Cardiac septum (tissue), 1 donor: ENCODE measurements at regions not wholly inside any gene's neighbourhood (a gene's known extent, or its start where the extent isn't known, plus 50 kb on each side); places are given as distances from the start of the nearest gene placed in this dataset.
"Not testable (repeated sequence)": the region's sequence is repeated elsewhere in the genome, so short reads cannot be mapped to it uniquely, and the experiment has no call there.

Experiments used
- DNase-seq: peaks from one replicate; pipeline ENCODE4 v3.0.0-alpha.2; 2020; ENCODE audit warnings: low spot score
- intact Hi-C: fragments of 100-400 bp; cut with DNase I; formaldehyde crosslinking; loops from one replicate; pipeline ENCODE4 v1.14.0; 2022
- donor health status: DM: no; HTN: no; CAD: no.

- DNase-seq: no peak
- intact Hi-C loops: no loop called here
Measured at GRCh38 chr4:53840643-53841042, 223.8 kb downstream of the CHIC2 start.

DNA sequence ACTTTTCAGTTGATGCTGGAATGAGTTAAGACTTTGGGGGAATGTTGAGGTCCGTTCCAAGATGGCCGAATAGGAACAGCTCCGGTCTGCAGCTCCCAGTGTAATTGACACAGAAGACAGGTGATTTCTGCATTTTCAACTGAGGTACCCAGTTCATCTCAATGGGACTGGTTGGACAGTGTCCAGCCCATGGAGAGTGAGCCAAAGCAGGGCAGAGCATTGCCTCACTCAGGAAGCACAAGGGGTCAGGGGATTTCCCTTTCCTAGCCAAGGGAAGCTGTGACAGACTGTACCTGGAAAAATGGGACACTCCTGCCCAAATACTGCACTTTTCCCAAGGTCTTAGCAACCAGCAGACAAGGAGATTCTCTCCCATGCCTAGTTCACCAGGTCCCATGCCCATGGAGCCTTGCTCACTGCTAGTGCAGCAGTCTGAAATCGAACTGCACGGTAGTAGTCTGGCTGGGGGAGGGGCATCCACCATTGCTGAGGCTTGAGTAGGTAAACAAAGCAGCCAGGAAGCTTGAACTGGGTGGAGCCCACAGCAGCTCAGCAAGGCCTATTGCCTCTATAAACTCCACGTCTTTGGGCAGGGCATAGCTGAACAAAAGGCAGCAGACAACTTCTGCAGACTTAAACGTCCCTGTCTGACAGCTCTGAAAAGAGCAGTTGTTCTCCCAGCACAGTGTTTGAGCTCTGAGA lies 231.0 kb downstream of the CHIC2 start:
- DNase-seq, intact Hi-C loops: not testable (repeated sequence)

DNA sequence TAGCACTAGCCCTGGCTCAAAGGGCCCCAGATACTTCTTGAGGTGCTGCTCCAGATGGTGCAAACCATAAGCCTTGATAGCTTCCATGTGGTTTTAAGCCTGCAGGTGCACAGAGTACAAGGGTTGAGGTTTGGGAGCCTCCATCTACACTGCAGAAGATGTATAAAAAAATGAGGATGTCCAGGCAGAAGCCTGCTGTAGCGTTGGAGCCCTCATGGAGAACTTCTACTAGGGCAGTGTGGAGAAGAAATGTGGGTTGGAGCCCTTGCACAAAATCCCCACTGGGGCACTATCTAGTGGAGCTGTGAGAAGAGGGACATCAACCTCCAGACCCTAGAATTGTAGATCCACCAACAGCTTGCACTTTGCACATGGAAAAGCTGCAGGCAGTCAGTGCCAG lies 231.9 kb downstream of the CHIC2 start:
- intact Hi-C loops: no loop called here
- DNase-seq: no peak

GRCh38 chr4:53830511-53830910 lies 233.9 kb downstream of the CHIC2 start:
- intact Hi-C loops: no loop called here
- no peak for DNase-seq

DNA sequence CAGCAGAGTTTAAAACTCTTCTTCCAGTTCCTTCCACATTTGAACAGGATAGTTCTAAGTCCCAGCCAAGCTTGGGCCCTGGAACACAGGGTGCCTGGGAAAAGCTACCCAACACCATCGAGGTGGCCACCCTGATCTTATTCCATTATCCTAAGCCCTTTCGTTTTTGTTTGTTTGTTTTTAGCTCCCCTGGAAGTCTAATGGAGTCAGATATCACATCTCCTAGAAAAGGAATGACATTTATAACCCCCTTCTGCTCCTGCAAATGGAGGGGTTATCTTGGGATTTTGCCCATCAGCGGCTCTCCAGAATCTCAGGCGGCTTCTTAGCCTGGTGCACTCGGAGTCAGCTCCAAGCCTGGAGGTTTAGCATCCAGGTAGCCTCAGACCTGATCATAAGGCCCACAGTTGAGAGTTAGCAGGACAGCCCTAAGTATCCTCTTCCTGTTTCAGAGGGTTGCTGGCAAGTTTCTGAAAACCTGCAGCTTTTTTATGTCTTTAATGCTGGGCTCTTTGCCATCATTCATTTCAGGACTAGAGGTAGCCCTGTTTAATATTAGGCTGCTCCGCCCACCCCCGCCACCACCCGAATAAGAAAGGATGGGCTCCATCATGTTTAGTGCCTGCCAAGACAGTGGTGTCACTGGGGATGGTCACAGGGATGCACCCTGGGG lies 230.0 kb upstream of the LNX1 start:
- no peak for DNase-seq
- intact Hi-C loops: no loop called here

GRCh38 chr4:53818104-53818503 lies 226.8 kb upstream of the LNX1 start:
- intact Hi-C loops: no loop called here

GRCh38 chr4:53816561-53816960 lies 225.3 kb upstream of the LNX1 start:
- DNase-seq: no peak
- intact Hi-C loops: no loop called here

More at GRCh38 chr4:53818104-53818503, 226.8 kb upstream of the LNX1 start:
- DNase-seq: no peak

GRCh38 chr4:53815281-53815680 lies 224.0 kb upstream of the LNX1 start:
- no peak for DNase-seq
- intact Hi-C loops: no loop called here

DNA sequence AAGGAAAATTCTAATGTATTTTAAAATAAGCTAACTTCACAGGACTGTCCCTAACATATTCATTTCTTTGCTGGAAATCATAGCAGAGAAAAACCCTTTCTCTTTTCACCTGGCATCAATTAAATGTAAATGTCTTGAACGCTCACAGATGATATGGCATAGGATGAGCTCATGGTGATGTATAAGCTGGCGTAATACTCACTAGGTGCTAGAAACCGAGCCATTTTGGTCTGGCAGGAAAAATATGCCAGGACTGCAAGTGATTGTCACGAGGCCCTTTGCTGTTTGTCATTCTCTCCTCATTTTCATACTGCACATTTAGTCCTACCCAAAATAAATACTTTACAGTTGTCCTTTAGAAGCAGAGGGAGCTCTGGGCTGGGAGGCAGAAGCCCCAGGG lies 222.7 kb upstream of the LNX1 start:
- no peak for DNase-seq
- intact Hi-C loops: no loop called here

DNA sequence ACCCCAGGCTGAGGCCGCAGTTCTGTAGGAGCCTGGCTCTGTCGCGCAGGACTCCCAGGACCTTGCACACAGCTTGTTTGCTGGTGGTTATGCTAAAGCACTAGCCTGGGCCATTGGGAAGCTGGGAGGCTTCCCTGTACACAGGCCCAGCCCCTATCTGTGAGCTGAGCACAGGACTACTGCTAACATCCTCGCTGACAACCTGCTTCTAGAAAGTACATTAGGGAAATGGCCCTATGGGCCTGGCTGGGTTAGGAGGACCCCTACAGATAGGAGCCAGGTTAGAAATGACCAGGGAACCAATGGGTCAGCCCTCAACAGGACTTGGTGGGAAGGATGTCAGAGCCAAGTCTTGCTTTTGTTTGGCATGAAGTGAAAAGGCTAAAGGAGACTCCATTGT lies 219.4 kb upstream of the LNX1 start:
- DNase-seq: no peak
- intact Hi-C loops: no loop called here

DNA sequence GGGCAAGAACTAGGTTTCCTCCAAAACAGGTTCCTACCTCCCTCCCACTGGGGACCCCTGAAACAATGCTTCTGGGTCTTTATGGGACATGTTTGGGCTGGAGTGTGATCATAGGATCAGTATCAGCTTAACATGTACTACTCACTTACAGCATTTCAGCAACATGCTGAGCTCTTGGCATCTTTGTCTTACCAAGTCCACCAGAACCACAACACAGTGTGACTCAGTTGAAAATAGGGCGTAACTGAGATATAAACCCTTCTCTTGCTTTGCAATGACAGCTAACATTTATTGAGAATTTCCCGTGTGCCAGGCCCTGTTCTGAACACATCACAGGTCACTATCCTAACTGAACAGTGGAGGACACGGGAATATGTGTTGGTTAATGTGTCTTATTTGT lies 218.5 kb upstream of the LNX1 start:
- no peak for DNase-seq
- intact Hi-C loops: no loop called here

DNA sequence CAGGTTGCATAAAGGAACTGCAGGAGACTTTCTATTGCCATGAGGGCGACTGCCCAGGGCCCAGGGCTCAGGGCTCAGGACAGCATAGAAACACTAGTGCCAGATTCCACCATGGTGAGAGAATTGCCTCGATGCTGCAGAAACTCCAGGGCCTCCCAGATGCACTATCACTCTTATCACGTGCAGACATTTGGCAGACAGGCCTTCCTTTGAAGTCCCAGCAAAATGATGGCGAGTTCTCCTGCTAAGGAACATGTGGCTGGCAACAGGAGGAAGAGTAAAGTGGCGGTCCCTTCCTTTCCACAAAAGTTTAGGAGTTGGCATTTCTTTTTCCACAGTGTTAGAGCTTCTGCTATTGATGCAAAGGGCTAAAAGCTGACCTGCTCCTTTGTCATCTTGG lies 214.0 kb upstream of the LNX1 start:
- intact Hi-C loops: no loop called here
- no peak for DNase-seq

GRCh38 chr4:53804719-53805118 lies 213.4 kb upstream of the LNX1 start:
- DNase-seq: no peak
- intact Hi-C loops: no loop called here

DNA sequence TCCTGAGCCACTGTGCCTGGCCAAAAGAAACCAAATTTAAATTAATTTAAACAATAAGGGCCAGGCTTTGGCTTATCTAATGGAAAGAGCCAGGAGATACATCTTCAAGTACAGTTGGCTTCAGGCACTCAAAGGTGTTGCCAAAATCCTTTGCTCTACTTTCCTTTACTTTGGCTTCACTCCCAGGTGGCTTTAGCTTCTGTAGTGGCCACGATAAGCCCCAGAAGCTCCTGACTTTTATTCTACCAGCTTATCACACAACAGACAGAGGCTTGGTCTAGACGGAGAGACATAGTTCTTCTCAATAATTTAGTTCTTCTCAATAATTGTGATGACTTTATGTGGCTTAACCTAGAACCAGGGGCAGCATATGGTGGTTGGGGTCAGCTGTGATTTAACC lies 211.2 kb upstream of the LNX1 start:
- intact Hi-C loops: no loop called here

DNA sequence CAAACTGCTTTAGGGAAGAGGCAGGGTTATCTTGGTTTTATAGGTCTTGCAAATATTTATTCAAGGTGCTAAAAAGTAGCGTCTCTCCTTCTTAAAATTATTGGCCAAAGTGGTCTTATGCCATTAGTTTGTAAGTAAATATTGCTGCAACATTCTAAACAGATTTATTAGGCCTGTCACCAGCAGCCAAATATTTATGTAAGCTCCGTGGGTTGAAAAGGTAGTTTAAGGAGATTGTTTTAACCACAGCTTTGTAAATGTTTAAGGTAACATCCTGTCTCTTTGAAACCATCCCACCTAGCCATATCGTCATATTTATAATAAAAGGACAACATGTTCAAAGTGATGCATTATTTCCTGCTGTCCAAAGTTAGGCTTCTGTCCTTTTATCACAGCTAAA lies 210.1 kb upstream of the LNX1 start:
- DNase-seq: no peak
- intact Hi-C loops: no loop called here

More for the DNA sequence above, 211.2 kb upstream of the LNX1 start:
- DNase-seq: no peak

DNA sequence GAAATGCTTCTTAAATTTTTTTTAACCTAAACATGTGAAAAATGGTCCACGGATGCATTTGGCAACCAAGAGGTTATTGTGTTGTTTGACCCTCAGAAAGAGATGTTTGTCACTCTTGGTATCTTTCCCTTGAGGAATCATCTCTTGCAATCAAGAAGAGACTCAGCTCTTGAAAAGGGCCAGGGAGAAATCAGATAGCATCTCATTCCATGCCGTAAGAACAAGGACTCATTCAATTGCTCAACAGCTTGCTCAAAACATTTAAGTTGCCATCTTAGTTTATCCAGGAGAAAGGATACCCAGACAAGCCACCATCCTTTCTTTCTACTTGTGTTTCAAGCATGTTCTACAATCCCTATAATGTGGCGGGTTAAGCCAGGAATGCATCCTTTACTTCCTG lies 209.5 kb upstream of the LNX1 start:
- intact Hi-C loops: no loop called here
- no peak for DNase-seq

- DNase-seq: no peak
Measured at GRCh38 chr4:53793096-53793495, 201.8 kb upstream of the LNX1 start.

DNA sequence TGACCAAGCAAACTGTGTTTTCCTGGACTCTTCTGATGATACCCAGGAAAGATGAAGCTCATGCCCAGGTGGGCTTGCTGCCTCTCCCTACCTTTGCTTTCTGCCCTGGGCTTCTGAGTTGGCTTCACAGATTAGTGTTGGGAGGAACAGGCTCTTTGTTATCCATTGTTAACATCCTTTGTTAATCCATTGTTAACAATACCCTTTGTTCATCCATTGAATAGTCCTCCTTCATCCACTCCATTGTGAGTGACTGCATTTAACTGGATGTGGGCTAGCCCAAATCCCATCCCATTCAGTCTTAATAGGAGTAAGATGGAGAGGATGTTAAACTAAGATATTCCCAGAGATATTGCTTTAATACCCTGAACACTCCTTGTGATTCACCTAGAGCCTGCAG lies 199.0 kb upstream of the LNX1 start:
- DNase-seq: no peak
- intact Hi-C loops: no loop called here

More at GRCh38 chr4:53793096-53793495, 201.8 kb upstream of the LNX1 start:
- intact Hi-C loops: no loop called here

DNA sequence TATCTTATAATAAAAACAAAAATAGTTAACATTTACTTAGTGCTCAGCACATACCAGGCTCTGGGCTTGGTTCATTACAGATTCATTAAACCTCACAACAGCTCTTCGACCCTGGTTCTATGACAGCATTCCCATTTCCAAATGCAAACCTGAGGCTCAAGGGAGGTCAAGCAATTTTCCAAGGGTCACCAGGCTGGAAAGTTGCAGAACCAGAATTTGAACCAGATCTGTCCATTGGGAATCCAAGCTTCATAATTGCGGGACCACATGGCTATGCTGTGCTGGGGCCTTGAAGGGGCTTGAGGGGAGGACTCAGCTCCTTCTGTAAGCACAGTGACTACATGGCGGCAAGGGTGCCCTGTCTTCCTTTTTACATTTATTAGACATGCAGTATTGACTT lies 197.3 kb upstream of the LNX1 start:
- DNase-seq: no peak
- intact Hi-C loops: no loop called here

GRCh38 chr4:53788011-53788410 lies 196.7 kb upstream of the LNX1 start:
- intact Hi-C loops: no loop called here
- DNase-seq: no peak

GRCh38 chr4:53786632-53787031 lies 195.3 kb upstream of the LNX1 start:
- no peak for DNase-seq
- intact Hi-C loops: no loop called here

DNA sequence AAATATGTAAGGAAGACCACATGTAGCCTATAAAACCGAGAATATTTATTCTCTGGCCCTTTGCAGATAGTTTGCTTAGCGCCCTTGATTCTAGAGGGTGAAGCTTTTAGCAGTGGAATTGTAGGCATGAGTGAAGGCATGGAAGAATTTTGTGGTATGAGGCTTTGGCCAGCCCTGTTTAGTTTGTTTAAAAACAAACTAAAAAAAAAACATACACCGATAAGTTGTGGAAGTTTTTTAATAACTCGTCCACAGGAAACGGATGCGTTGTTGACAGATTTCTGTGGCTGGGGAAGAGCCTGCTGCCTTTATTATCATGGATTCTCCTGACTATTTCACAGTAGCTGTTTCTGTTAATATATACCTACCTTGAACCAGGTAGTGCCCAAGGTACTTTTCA lies 194.7 kb upstream of the LNX1 start:
- intact Hi-C loops: no loop called here
- no peak for DNase-seq
